ENCODE measurements at regions not wholly inside any gene's neighbourhood (a gene's known extent, or its start where the extent isn't known, plus 50 kb on each side); places are given as distances from the start of the nearest gene placed in this dataset.
A peak's percentile ranks its signal among the peaks of the same experiment; 100 is the strongest.

DNA sequence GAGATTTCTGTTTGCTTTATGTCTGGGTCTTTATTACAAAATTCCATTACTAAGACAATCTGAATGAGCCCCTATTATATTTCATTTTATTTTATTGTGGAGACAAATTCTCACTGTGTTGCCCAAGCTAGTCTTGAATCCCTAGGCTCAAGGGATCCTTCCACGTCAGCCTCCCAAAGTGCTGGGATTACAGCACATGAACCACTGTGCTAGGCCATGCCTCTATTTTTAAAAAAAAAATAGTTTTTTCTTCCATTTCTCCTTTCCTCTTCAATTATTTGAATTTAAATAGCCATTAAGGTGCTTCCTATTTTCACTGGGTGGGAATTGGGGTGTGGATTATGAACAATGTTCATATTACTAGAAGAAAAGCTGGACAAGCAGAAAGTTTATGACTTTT lies 1587.4 kb downstream of the GRIK2 start:
- no peak for TF ChIP-seq EZH2 (IDR thresholded peaks at IDR 0.05; ENCODE audit: borderline replicate concordance, low read length)
- TF ChIP-seq, protein P1, sequence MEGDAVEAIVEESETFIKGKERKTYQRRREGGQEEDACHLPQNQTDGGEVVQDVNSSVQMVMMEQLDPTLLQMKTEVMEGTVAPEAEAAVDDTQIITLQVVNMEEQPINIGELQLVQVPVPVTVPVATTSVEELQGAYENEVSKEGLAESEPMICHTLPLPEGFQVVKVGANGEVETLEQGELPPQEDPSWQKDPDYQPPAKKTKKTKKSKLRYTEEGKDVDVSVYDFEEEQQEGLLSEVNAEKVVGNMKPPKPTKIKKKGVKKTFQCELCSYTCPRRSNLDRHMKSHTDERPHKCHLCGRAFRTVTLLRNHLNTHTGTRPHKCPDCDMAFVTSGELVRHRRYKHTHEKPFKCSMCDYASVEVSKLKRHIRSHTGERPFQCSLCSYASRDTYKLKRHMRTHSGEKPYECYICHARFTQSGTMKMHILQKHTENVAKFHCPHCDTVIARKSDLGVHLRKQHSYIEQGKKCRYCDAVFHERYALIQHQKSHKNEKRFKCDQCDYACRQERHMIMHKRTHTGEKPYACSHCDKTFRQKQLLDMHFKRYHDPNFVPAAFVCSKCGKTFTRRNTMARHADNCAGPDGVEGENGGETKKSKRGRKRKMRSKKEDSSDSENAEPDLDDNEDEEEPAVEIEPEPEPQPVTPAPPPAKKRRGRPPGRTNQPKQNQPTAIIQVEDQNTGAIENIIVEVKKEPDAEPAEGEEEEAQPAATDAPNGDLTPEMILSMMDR (IDR thresholded peaks at IDR 0.05; ENCODE audit: low read length) = no peak

DNA sequence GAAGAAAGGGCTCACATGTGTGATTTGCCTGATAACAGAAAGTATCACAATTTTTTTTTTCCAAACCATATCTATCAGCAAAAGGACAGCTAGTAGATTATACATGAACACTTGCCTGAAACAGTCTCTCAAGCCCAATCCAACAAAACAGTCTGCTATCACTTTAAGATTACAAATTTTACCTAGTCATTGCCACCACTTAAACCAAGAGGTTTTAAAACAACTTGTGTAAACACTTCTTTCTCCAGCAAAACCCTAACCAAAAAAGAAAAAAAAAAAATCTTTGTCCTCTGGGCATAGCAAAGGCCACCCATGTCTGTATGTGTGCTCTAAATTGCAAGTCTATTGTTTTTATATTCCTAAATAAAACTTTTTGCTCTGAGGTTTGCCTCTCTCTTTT lies 1568.4 kb downstream of the GRIK2 start:
- Histone ChIP-seq H3K27ac (ENCODE audit: low read depth, low read length, poor library complexity, severe bottlenecking) (no peak overlapping the region), H3K4me1 (ENCODE audit: insufficient read depth, low read length, severe bottlenecking) (peaks cover 6% of the 10 kb centered on the region), H3F3A (ENCODE audit: insufficient read depth, low read length) (no peaks in the 10 kb centered on the region), H3K4me3 (ENCODE audit: low read depth, low read length, poor library complexity, severe bottlenecking) (no peak overlapping the region), H3K9ac (ENCODE audit: low read length) (no peak overlapping the region), H4K20me1 (ENCODE audit: insufficient read depth, low read length) (no peaks in the 10 kb centered on the region), H3K4me2 (ENCODE audit: low read length) (no peak overlapping the region), H3K9me2 (ENCODE audit: low read depth, low read length) (no peaks in the 10 kb centered on the region), H3K79me2 (ENCODE audit: insufficient read depth, low read length) (no peaks in the 10 kb centered on the region), H2AFZ (ENCODE audit: low read length) (peak overlapping the region; percentile 7; the same call in 1 of the 2 replicates), H3K36me3 (ENCODE audit: insufficient read depth, low read length) (no peaks in the 10 kb centered on the region), H3K9me3 (ENCODE audit: low read length) (no peaks in the 10 kb centered on the region), H3K27me3 (ENCODE audit: insufficient read depth, low read length) (no peaks in the 10 kb centered on the region)
- TF ChIP-seq, protein P1 (IDR thresholded peaks at IDR 0.05; ENCODE audit: low read length) = no peak
- no peak for TF ChIP-seq EZH2 (IDR thresholded peaks at IDR 0.05; ENCODE audit: borderline replicate concordance, low read length)

More for the DNA sequence above, 1587.4 kb downstream of the GRIK2 start:
- no peaks in the 10 kb centered on the region for H3K27me3 ChIP-seq (ENCODE audit: insufficient read depth, low read length)
- H3K9me2 ChIP-seq (ENCODE audit: low read depth, low read length) = no peaks in the 10 kb centered on the region
- no peak overlapping the region for H2AFZ ChIP-seq (ENCODE audit: low read length)
- no peak overlapping the region for H3K4me3 ChIP-seq (ENCODE audit: low read depth, low read length, poor library complexity, severe bottlenecking)
- no peaks in the 10 kb centered on the region for H3F3A ChIP-seq (ENCODE audit: insufficient read depth, low read length)
- no peak overlapping the region for H3K27ac ChIP-seq (ENCODE audit: low read depth, low read length, poor library complexity, severe bottlenecking)
- no peaks in the 10 kb centered on the region for H3K36me3 ChIP-seq (ENCODE audit: insufficient read depth, low read length)
- H3K9me3 ChIP-seq (ENCODE audit: low read length) = no peaks in the 10 kb centered on the region
- no peaks in the 10 kb centered on the region for H4K20me1 ChIP-seq (ENCODE audit: insufficient read depth, low read length)
- H3K9ac ChIP-seq (ENCODE audit: low read length) = no peak overlapping the region
- H3K4me2 ChIP-seq (ENCODE audit: low read length) = no peak overlapping the region
- no peaks in the 10 kb centered on the region for H3K4me1 ChIP-seq (ENCODE audit: insufficient read depth, low read length, severe bottlenecking)
- no peaks in the 10 kb centered on the region for H3K79me2 ChIP-seq (ENCODE audit: insufficient read depth, low read length)

DNA sequence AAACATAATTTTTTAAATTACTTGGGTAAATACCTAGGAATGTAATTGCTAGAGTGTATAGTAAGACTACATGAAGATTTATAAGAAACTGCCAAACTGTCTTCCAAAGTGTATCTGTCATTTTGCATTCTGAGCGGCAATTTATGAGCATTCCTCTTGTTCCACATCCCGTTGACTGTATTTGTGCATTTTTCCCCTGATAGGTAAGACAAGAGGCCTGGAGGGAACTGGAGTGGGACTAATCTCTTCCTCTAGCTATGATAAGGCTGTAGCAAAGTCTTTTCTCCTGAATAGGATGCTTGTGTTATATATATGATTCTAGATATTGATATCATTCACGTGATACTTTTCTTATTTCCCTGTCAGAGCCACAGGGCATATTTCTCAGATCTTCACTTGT lies 1557.5 kb downstream of the GRIK2 start:
- Histone ChIP-seq H3F3A (ENCODE audit: insufficient read depth, low read length) (no peaks in the 10 kb centered on the region), H4K20me1 (ENCODE audit: insufficient read depth, low read length) (no peaks in the 10 kb centered on the region), H3K79me2 (ENCODE audit: insufficient read depth, low read length) (no peaks in the 10 kb centered on the region), H3K36me3 (ENCODE audit: insufficient read depth, low read length) (no peaks in the 10 kb centered on the region), H3K27me3 (ENCODE audit: insufficient read depth, low read length) (no peaks in the 10 kb centered on the region), H3K9ac (ENCODE audit: low read length) (no peak overlapping the region), H2AFZ (ENCODE audit: low read length) (peak overlapping the region; percentile 65; the same call in 1 of the 2 replicates), H3K4me1 (ENCODE audit: insufficient read depth, low read length, severe bottlenecking) (peaks cover 5% of the 10 kb centered on the region), H3K4me2 (ENCODE audit: low read length) (no peak overlapping the region), H3K9me3 (ENCODE audit: low read length) (no peaks in the 10 kb centered on the region), H3K9me2 (ENCODE audit: low read depth, low read length) (no peaks in the 10 kb centered on the region), H3K27ac (ENCODE audit: low read depth, low read length, poor library complexity, severe bottlenecking) (no peak overlapping the region), H3K4me3 (ENCODE audit: low read depth, low read length, poor library complexity, severe bottlenecking) (no peak overlapping the region)
- no peak for TF ChIP-seq EZH2 (IDR thresholded peaks at IDR 0.05; ENCODE audit: borderline replicate concordance, low read length)
- TF ChIP-seq, protein P1 (IDR thresholded peaks at IDR 0.05; ENCODE audit: low read length) = no peak

Measured in OCI-LY1 (cell line).